Adrenal gland (tissue), 9 donors: ENCODE measurements at regions not wholly inside any gene's neighbourhood (a gene's known extent, or its start where the extent isn't known, plus 50 kb on each side); places are given as distances from the start of the nearest gene placed in this dataset.

Experiments
- DNase-seq, 7 donors: peaks; one replicate each; pipeline ENCODE4 v3.0.0-alpha.2; 2019 to 2020
- H3K27ac ChIP-seq, 5 donors: fragments of 200-600 bp; sonication (generic) in 4 of 5; 1 replicate in 3 of 5; 2 replicates in 2 of 5; pipeline versions ENCODE4 v1.5.1 to v1.8.0; 2016 to 2020; ENCODE audit warnings: mild to moderate bottlenecking in 1 of 5
- H3K27me3 ChIP-seq: fragments of 200-600 bp; 2 replicates; pipeline ENCODE4 v1.8.0; 2021
- H3K36me3 ChIP-seq, 2 donors: fragments of 200-600 bp; replicated peaks in 1 of 2; 1 replicate in 1 of 2; 2 replicates in 1 of 2; pipeline versions ENCODE4 v1.5.1 to v1.8.0; 2018 to 2022
- H3K4me1 ChIP-seq, 2 donors: fragments of 200-600 bp; replicated peaks in 1 of 2; 1 replicate in 1 of 2; 2 replicates in 1 of 2; pipeline versions ENCODE4 v1.5.1 to v1.8.0; 2018 to 2021
- H3K4me3 ChIP-seq, 4 donors: fragments of 200-600 bp; sonication (generic) in 3 of 4; one replicate each; pipeline ENCODE4 v1.5.1; 2016 to 2018
- H3K9me3 ChIP-seq, 3 donors: fragments of 200-600 bp; sonication (generic) in 1 of 3; replicated peaks in 1 of 3; 1 replicate in 2 of 3; 2 replicates in 1 of 3; pipeline versions ENCODE4 v1.5.1 to v1.8.0; 2016 to 2021
- CTCF ChIP-seq, 6 experiments: fragments of 450-650 bp in 4 of 6; fragments of 200-600 bp in 2 of 6; sonication (generic) in 1 of 6; IDR thresholded peaks; 1 replicate in 5 of 6; 2 replicates in 1 of 6; pipeline versions ENCODE4 v1.5.1 to v1.8.0; 2016 to 2021; ENCODE audit warnings: antibody characterized with exemption in 6 of 6, mild to moderate bottlenecking in 2 of 6, moderate library complexity in 1 of 6
- POLR2A ChIP-seq, 2 donors: fragments of 450-650 bp; IDR thresholded peaks; one replicate each; pipeline ENCODE4 v1.6.1; 2017; ENCODE audit warnings: antibody characterized with exemption in 2 of 2, mild to moderate bottlenecking in 2 of 2, moderate library complexity in 1 of 2
- WGBS, 4 donors: extraction: QIAGEN DNeasy Blood & Tissue Kit in 2 of 4; methylation state at CpG; one replicate each; pipeline versions ENCODE4 v1.1.5 to v1.1.7; 2013 to 2017; 5-methylcytosine and 5-hydroxymethylcytosine counted together
- intact Hi-C, 2 donors: fragments of 100-400 bp; cut with DNase I; formaldehyde crosslinking; loops; one replicate each; pipeline versions ENCODE4 v1.14.1 to v1.15.0; 2022 to 2023
- donor health status: healthy with polysubstance abuse.
- donor health status: Bipolar disorder and iron deficiency.
- donor health status: DM: yes; HTN: yes; CAD: no.
- donor health status: DM: no; HTN: no; CAD: no.
- donor health status: DM: no; HTN: no; CAD: no.

GRCh38 chr3:124567179-124567578, 163.1 kb upstream of the UMPS start:
- H3K9me3 ChIP-seq, result no peaks in the 10 kb centered on the region
- H3K4me1 ChIP-seq, result no peaks in the 10 kb centered on the region
- peak in 1 of 7 donors; percentile 18 for DNase-seq
- H3K4me3 ChIP-seq, result no peak overlapping the region
- 80 to 100% (median 89%) methylated on average over 1 of the region's 1 CpG for WGBS, 4 donors
- H3K27me3 ChIP-seq, result no peaks in the 10 kb centered on the region
- no peak for TF ChIP-seq CTCF (IDR thresholded peaks at IDR 0.05)
- TF ChIP-seq POLR2A (IDR thresholded peaks at IDR 0.05), result no peak
- intact Hi-C loops, result loop anchor here (5.0 kb wide), 2 partner anchors 120 to 125 kb away; no protein-coding TSS in a partner anchor
- no peak overlapping the region for H3K27ac ChIP-seq
- H3K36me3 ChIP-seq, result no peaks in the 10 kb centered on the region

- no peaks in the 10 kb centered on the region for H3K36me3 ChIP-seq
- no peak overlapping the region for H3K4me3 ChIP-seq
- intact Hi-C loops, result loop anchor here (5.0 kb wide), 2 partner anchors 118 to 123 kb away; no protein-coding TSS in a partner anchor
- H3K9me3 ChIP-seq, result no peaks in the 10 kb centered on the region
- no peaks in the 10 kb centered on the region for H3K4me1 ChIP-seq
- no peak for TF ChIP-seq CTCF (IDR thresholded peaks at IDR 0.05)
- TF ChIP-seq POLR2A (IDR thresholded peaks at IDR 0.05), result no peak
- 67 to 83% (median 76%) methylated on average over 1 of the region's 1 CpG for WGBS, 4 donors
- peak in 5 of 7 donors; percentile 25 to 67 (median 58) for DNase-seq
- no peak overlapping the region for H3K27ac ChIP-seq
- H3K27me3 ChIP-seq, result no peaks in the 10 kb centered on the region
Observed at GRCh38 chr3:124569761-124570160, 160.5 kb upstream of the UMPS start.

GRCh38 chr3:124570232-124570631, 160.0 kb upstream of the UMPS start:
- Histone ChIP-seq H3K4me3 (no peak overlapping the region), H3K9me3 (no peaks in the 10 kb centered on the region), H3K4me1 (no peaks in the 10 kb centered on the region), H3K36me3 (no peaks in the 10 kb centered on the region), H3K27ac (no peak overlapping the region), H3K27me3 (no peaks in the 10 kb centered on the region)
- intact Hi-C loops, result no loop called here
- no peak for TF ChIP-seq CTCF (IDR thresholded peaks at IDR 0.05)
- TF ChIP-seq POLR2A (IDR thresholded peaks at IDR 0.05), result no peak
- WGBS, 4 donors, result 73 to 97% (median 89%) methylated on average over 2 of the region's 2 CpGs
- DNase-seq, result no peak

- Histone ChIP-seq H3K27me3 (no peaks in the 10 kb centered on the region), H3K9me3 (no peaks in the 10 kb centered on the region), H3K36me3 (no peaks in the 10 kb centered on the region), H3K4me3 (no peak overlapping the region), H3K4me1 (peaks cover 0 to 9% of the 10 kb centered on the region in 2 donors), H3K27ac (no peak overlapping the region)
- DNase-seq, result no peak
- intact Hi-C loops, result no loop called here
- TF ChIP-seq POLR2A (IDR thresholded peaks at IDR 0.05), result no peak
- WGBS, 4 donors, result 95 to 98% (median 96%) methylated on average over 7 to 8 of the region's 8 CpGs
Observed at GRCh38 chr3:124572851-124573405, 157.3 kb upstream of the UMPS start.

- H3K27ac ChIP-seq, result no peak overlapping the region
- TF ChIP-seq POLR2A (IDR thresholded peaks at IDR 0.05), result no peak
- no peaks in the 10 kb centered on the region for H3K27me3 ChIP-seq
- H3K4me1 ChIP-seq, result peaks cover 0 to 9% of the 10 kb centered on the region in 2 donors
- H3K9me3 ChIP-seq, result no peaks in the 10 kb centered on the region
- no peak for DNase-seq
- intact Hi-C loops, result no loop called here
- no peaks in the 10 kb centered on the region for H3K36me3 ChIP-seq
- H3K4me3 ChIP-seq, result no peak overlapping the region
- 83 to 90% (median 88%) methylated on average over 2 of the region's 2 CpGs for WGBS, 4 donors
Observed at GRCh38 chr3:124574012-124574411, 156.2 kb upstream of the UMPS start.
